Calu3 (cell line): ENCODE measurements at regions not wholly inside any gene's neighbourhood (a gene's known extent, or its start where the extent isn't known, plus 50 kb on each side); places are given as distances from the start of the nearest gene placed in this dataset.
"Not testable (repeated sequence)": the region's sequence is repeated elsewhere in the genome, so short reads cannot be mapped to it uniquely, and the experiment has no call there.

Experiments
- BruUV-seq: library from RNA; stranded (reverse); fragments of 400-500 nt; replicated peaks from 2 replicates; lab custom pipeline; 2021; lab: Mats Ljungman, UMichigan
- CTCF ChIA-PET: fragments of 300-600 bp; sonication (Branson Sonifier 250); formaldehyde crosslinking; loops from one replicate; lab custom pipeline; 2022; ENCODE audit warnings: antibody characterized with exemption; lab: Charles Lee
- DNase-seq: peaks from one replicate; pipeline ENCODE4 v3.0.0; 2022
- H3K27ac Mint-ChIP-seq: one replicate; pipeline ENCODE4 v1.8.0; 2022; ENCODE audit warnings: mixed read lengths; ENCODE audit not compliant: unreplicated experiment
- H3K27me3 Mint-ChIP-seq: one replicate; pipeline ENCODE4 v1.8.0; 2022; ENCODE audit warnings: mixed read lengths; ENCODE audit not compliant: unreplicated experiment
- H3K36me3 Mint-ChIP-seq: one replicate; pipeline ENCODE4 v1.8.0; 2022; ENCODE audit warnings: mild to moderate bottlenecking, moderate library complexity, mixed read lengths; ENCODE audit not compliant: insufficient read depth, unreplicated experiment
- H3K4me1 Mint-ChIP-seq: one replicate; pipeline ENCODE4 v1.8.0; 2022; ENCODE audit warnings: mild to moderate bottlenecking, low read depth, mixed read lengths; ENCODE audit not compliant: unreplicated experiment
- H3K4me3 Mint-ChIP-seq: one replicate; pipeline ENCODE4 v1.8.0; 2022; ENCODE audit warnings: mild to moderate bottlenecking, low read depth, moderate library complexity, mixed read lengths; ENCODE audit not compliant: unreplicated experiment
- H3K9me3 Mint-ChIP-seq: one replicate; pipeline ENCODE4 v1.8.0; 2022; ENCODE audit warnings: low read depth, mixed read lengths; ENCODE audit not compliant: unreplicated experiment
- intact Hi-C: fragments of 100-400 bp; cut with micrococcal nuclease; formaldehyde crosslinking; loops from one replicate; pipeline ENCODE4 v1.10.0; 2022; ENCODE audit not compliant: unreplicated experiment
- TF ChIP-seq, protein P1 (sequence below): fragments of 200-600 bp; IDR thresholded peaks from one replicate; pipeline ENCODE4 v1.8.0; 2022; ENCODE audit warnings: antibody characterized with exemption; ENCODE audit not compliant: unreplicated experiment

DNA sequence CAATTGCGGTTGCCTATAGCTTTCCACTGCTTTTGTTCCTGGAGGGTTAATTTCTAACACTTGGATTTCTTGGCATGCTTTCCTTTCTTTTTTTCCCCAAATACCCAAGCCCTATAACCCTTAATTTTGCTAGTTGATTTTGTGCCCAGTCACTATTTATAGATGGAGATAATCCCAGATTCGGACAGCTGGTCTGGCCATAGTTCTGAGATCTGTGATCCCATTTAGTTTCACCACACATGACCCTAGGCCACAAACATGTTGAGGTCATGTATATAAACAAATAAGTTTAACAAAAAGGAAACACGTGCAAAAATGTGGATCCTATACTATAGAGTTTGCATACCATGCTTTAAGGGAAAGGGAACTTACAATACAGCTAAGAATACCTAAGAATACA, 111.4 kb downstream of the ZMAT3 start:
- CTCF ChIA-PET = no interaction called here
- H3K4me3 Mint-ChIP-seq = no peak overlapping the region
- no peaks in the 10 kb centered on the region for H3K4me1 Mint-ChIP-seq
- H3K27me3 Mint-ChIP-seq = no peaks in the 10 kb centered on the region
- no peaks in the 10 kb centered on the region for H3K36me3 Mint-ChIP-seq
- no TSS peak for BruUV-seq
- TF ChIP-seq, protein P1, sequence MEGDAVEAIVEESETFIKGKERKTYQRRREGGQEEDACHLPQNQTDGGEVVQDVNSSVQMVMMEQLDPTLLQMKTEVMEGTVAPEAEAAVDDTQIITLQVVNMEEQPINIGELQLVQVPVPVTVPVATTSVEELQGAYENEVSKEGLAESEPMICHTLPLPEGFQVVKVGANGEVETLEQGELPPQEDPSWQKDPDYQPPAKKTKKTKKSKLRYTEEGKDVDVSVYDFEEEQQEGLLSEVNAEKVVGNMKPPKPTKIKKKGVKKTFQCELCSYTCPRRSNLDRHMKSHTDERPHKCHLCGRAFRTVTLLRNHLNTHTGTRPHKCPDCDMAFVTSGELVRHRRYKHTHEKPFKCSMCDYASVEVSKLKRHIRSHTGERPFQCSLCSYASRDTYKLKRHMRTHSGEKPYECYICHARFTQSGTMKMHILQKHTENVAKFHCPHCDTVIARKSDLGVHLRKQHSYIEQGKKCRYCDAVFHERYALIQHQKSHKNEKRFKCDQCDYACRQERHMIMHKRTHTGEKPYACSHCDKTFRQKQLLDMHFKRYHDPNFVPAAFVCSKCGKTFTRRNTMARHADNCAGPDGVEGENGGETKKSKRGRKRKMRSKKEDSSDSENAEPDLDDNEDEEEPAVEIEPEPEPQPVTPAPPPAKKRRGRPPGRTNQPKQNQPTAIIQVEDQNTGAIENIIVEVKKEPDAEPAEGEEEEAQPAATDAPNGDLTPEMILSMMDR = no peak
- H3K9me3 Mint-ChIP-seq = peaks cover 4% of the 10 kb centered on the region
- H3K27ac Mint-ChIP-seq = no peak overlapping the region
- intact Hi-C loops = no loop called here
- DNase-seq = no peak

DNA sequence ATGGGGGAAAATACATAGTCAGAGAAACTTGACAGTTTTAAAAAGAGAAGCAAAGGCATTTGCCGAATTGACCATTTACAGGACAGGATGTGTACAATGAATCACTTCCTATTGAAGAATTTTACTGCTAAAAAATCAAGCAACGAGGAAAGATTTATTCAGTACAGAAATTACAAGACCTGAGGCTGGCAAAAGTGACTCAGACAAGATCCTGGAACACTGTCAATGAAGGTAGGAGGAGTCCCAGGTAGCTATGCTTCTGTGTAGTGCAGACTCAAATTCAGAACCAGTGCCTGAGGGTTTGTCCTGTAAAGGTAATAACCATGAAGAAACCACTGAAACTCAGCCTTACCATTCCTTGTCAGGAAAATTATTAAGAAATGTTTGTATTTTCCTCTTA, 120.9 kb downstream of the ZMAT3 start:
- intact Hi-C loops = loop anchor here (5.0 kb wide), 1 partner anchor 1953 kb away; no protein-coding TSS in a partner anchor
- Mint-ChIP-seq H3K36me3 (no peaks in the 10 kb centered on the region), H3K4me3 (no peak overlapping the region), H3K27me3 (no peaks in the 10 kb centered on the region), H3K4me1 (no peaks in the 10 kb centered on the region), H3K27ac (no peak overlapping the region), H3K9me3 (peaks cover 9% of the 10 kb centered on the region)
- TF ChIP-seq, protein P1 = no peak
- CTCF ChIA-PET = no interaction called here
- no TSS peak for BruUV-seq
- DNase-seq = no peak

DNA sequence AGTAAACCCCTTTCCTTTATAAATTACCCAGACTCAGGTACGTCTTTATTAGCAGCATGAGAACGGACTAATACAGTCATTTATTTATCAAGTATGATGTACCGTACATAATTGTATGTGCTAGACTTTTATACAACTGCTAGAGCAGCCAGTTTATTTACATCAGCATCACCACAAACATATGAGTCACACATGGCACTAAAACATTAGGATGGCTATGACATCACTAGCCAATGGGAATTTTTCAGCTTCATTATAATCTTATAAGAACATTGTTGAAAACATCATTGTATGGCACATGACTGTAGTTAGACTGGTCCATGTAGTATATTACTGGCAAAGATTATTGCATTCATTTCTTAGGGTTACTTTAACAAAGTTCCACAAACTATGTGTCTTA, 121.7 kb downstream of the ZMAT3 start:
- no peak overlapping the region for H3K4me3 Mint-ChIP-seq
- no peak overlapping the region for H3K27ac Mint-ChIP-seq
- intact Hi-C loops = loop anchor here (5.0 kb wide), 1 partner anchor 1953 kb away; no protein-coding TSS in a partner anchor
- H3K4me1 Mint-ChIP-seq = no peaks in the 10 kb centered on the region
- DNase-seq = no peak
- no TSS peak for BruUV-seq
- CTCF ChIA-PET = no interaction called here
- H3K27me3 Mint-ChIP-seq = no peaks in the 10 kb centered on the region
- no peaks in the 10 kb centered on the region for H3K36me3 Mint-ChIP-seq
- TF ChIP-seq, protein P1 = no peak
- peaks cover 12% of the 10 kb centered on the region for H3K9me3 Mint-ChIP-seq

DNA sequence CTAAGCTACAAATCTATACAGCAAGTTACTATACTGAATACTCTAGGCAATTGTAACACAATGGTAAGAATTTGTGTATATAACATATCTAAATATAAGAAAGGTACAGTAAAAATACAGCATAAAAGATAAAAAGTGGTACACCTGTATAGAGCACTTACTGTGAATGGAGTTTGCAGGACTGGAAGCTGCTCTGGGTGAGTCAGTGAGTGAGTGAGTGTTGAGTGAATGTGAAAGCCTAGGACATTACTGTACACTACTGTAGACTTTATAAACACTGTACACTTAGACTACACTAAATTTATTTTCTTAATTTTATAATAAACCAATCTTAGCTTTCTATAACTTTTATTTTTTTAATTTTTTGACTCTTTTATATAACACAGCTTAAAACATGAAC, 123.1 kb downstream of the ZMAT3 start:
- CTCF ChIA-PET = no interaction called here
- no peaks in the 10 kb centered on the region for H3K4me1 Mint-ChIP-seq
- intact Hi-C loops = no loop called here
- no peak for DNase-seq
- H3K27ac Mint-ChIP-seq = no peak overlapping the region
- TF ChIP-seq, protein P1 = no peak
- no peak overlapping the region for H3K4me3 Mint-ChIP-seq
- no TSS peak for BruUV-seq
- H3K9me3 Mint-ChIP-seq = peaks cover 20% of the 10 kb centered on the region
- no peaks in the 10 kb centered on the region for H3K36me3 Mint-ChIP-seq
- no peaks in the 10 kb centered on the region for H3K27me3 Mint-ChIP-seq

DNA sequence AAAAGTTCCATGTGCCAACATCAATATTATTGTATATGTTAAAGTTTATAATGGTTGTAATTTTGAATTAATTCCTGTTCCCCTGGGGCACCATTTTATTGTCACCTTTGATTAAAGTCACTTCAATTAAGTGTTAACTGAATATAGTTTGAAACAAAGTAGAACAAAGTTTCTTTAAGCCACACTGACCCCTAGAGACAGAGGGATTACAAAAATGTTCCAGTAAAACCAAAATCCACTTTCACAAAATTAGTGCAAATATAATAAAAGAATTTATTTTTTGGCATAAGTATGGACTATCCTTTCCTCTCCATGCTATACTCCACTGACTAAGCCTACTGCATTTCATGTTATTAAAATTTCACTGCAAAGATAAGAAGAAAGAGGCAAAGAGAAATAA, 123.9 kb downstream of the ZMAT3 start:
- Mint-ChIP-seq H3K27me3 (no peaks in the 10 kb centered on the region), H3K4me3 (no peak overlapping the region), H3K4me1 (no peaks in the 10 kb centered on the region), H3K36me3 (no peaks in the 10 kb centered on the region), H3K27ac (no peak overlapping the region), H3K9me3 (peaks cover 24% of the 10 kb centered on the region)
- TF ChIP-seq, protein P1 = no peak
- CTCF ChIA-PET = no interaction called here
- intact Hi-C loops = no loop called here
- DNase-seq = no peak
- no TSS peak for BruUV-seq

DNA sequence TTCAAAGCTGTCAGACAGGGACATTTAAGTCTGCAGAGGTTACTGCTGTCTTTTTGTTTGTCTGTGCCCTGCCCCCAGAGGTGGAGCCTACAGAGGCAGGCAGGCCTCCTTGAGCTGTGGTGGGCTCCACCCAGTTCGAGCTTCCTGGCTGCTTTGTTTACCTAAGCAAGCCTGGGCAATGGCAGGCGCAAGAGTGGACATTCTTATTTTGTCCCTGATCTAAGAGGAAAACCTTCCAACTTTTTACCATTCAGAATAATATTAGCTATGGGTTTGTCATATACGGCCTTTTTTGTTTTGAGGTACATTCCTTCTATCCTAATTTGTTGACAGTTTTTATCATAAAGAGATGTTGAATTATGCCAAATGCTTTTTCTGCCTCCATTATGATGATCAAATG, 129.3 kb downstream of the ZMAT3 start:
- CTCF ChIA-PET, DNase-seq, H3K27ac Mint-ChIP-seq, intact Hi-C loops, BruUV-seq, H3K36me3 Mint-ChIP-seq, H3K27me3 Mint-ChIP-seq, H3K4me3 Mint-ChIP-seq, H3K4me1 Mint-ChIP-seq: not testable (repeated sequence)
- peaks cover 29% of the 10 kb centered on the region for H3K9me3 Mint-ChIP-seq
